ENCODE measurements at regions not wholly inside any gene's neighbourhood (a gene's known extent, or its start where the extent isn't known, plus 50 kb on each side); places are given as distances from the start of the nearest gene placed in this dataset.
"Not testable (repeated sequence)": the region's sequence is repeated elsewhere in the genome, so short reads cannot be mapped to it uniquely, and the experiment has no call there.

DNA sequence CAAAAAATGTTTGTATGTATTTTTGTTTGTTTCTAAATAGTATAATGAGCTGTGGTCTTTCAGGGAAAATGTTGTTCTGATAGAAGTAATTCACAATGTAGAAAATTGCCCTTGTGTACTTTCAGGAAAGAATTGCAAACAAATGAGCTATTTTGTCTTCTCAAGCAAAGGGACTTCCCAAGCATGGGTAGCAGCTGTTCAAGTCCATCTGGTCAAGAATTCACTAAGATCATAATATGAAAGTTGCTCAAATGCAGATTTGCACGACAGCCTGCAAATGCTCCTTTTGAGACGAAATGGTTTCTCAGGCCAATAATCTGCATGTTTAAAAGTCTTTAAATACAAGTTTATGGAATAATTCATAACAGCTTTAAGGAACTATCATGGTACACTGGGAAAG is 51.9 kb upstream of the HNMT start:
- H3K27ac Mint-ChIP-seq = no peak overlapping the region
- H3K9me3 Mint-ChIP-seq = no peaks in the 10 kb centered on the region
- TF ChIP-seq, protein P1, sequence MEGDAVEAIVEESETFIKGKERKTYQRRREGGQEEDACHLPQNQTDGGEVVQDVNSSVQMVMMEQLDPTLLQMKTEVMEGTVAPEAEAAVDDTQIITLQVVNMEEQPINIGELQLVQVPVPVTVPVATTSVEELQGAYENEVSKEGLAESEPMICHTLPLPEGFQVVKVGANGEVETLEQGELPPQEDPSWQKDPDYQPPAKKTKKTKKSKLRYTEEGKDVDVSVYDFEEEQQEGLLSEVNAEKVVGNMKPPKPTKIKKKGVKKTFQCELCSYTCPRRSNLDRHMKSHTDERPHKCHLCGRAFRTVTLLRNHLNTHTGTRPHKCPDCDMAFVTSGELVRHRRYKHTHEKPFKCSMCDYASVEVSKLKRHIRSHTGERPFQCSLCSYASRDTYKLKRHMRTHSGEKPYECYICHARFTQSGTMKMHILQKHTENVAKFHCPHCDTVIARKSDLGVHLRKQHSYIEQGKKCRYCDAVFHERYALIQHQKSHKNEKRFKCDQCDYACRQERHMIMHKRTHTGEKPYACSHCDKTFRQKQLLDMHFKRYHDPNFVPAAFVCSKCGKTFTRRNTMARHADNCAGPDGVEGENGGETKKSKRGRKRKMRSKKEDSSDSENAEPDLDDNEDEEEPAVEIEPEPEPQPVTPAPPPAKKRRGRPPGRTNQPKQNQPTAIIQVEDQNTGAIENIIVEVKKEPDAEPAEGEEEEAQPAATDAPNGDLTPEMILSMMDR (IDR thresholded peaks at IDR 0.05) = no peak
- no peak overlapping the region for H3K4me3 Mint-ChIP-seq
- H3K36me3 Mint-ChIP-seq (ENCODE audit: low read depth) = no peaks in the 10 kb centered on the region
- peaks cover 6% of the 10 kb centered on the region for H3K27me3 Mint-ChIP-seq (ENCODE audit: low read depth, poor library complexity)
- H3K4me1 Mint-ChIP-seq = no peaks in the 10 kb centered on the region
- no peak for DNase-seq

DNA sequence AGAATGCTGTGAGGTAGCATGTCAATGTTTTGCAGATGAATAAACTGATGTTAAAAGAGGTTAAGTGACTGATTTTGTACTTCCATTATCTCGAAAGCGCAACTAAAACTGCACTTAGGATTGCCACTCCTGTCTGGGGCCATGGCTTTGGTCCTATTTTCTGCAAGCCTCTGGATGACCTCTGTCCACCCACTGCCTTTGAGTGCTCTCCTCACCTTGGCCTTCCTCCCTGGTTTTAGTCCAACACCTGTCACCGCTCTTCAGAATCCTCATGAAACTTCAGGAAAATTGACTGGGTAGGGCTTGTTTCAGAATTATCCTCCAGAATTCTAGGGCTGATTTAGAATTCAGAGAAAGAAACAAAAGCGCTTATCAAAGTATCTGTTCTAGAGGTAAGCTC is 51.1 kb upstream of the HNMT start:
- Mint-ChIP-seq H3K9me3 (no peaks in the 10 kb centered on the region), H3K4me1 (no peaks in the 10 kb centered on the region), H3K27me3 (ENCODE audit: low read depth, poor library complexity) (peaks cover 2% of the 10 kb centered on the region), H3K27ac (no peak overlapping the region), H3K36me3 (ENCODE audit: low read depth) (no peaks in the 10 kb centered on the region), H3K4me3 (no peak overlapping the region)
- TF ChIP-seq, protein P1 (IDR thresholded peaks at IDR 0.05) = no peak
- no peak for DNase-seq

GRCh38 chr2:137913648-137914047 is 50.6 kb upstream of the HNMT start:
- not testable (repeated sequence) for H3K9me3 Mint-ChIP-seq; H3K27ac Mint-ChIP-seq; H3K36me3 Mint-ChIP-seq (ENCODE audit: low read depth); H3K27me3 Mint-ChIP-seq (ENCODE audit: low read depth, poor library complexity); H3K4me3 Mint-ChIP-seq; DNase-seq; H3K4me1 Mint-ChIP-seq

Data from nephron progenitor cell (in vitro differentiated cells).